Endothelial cell of umbilical vein (primary cell): ENCODE measurements at regions not wholly inside any gene's neighbourhood (a gene's known extent, or its start where the extent isn't known, plus 50 kb on each side); places are given as distances from the start of the nearest gene placed in this dataset.

Experiments used
- BruUV-seq: library from RNA; stranded (reverse); fragments of 400-500 nt; replicated peaks from 2 replicates; lab custom pipeline; 2021; lab: Mats Ljungman, UMichigan
- CTCF ChIA-PET: fragments of 300-600, 350-600 bp; sonication (Branson Sonifier 250); formaldehyde crosslinking; loops from one replicate; lab custom pipeline; 2021; ENCODE audit warnings: antibody characterized with exemption, inconsistent platforms; lab: Charles Lee
- POLR2A ChIA-PET: fragments of 300-600, 350-600 bp; sonication (Branson Sonifier 250); formaldehyde crosslinking; loops from one replicate; lab custom pipeline; 2021; ENCODE audit warnings: antibody characterized with exemption, inconsistent platforms; lab: Charles Lee
- DNase-seq: peaks from one replicate; pipeline ENCODE4 v3.0.0-alpha.2; 2011; ENCODE audit warnings: low read depth, low spot score
- FAIRE-seq: peaks from 2 replicates; lab custom pipeline; 2011; peaks lifted over from hg19 to GRCh38; lab: Jason Lieb, UNC
- H2AFZ ChIP-seq: 2 replicates; pipeline ENCODE4 v1.6.0; 2012; ENCODE audit warnings: low read depth, low read length, control low read depth, inconsistent platforms
- H3K27ac ChIP-seq: 2 replicates; pipeline ENCODE4 v1.5.1; 2011; ENCODE audit warnings: low read depth, mild to moderate bottlenecking, control low read depth, low read length, moderate library complexity; ENCODE audit not compliant: insufficient read depth
- H3K27me3 ChIP-seq, 2 experiments: 2 replicates each; pipeline versions ENCODE4 v1.6.0 to v1.6.1; 2011; ENCODE audit warnings: low read length in 2 of 2, mixed read lengths in 1 of 2; ENCODE audit not compliant: control insufficient read depth in 2 of 2, insufficient read depth in 2 of 2
- H3K36me3 ChIP-seq, 2 experiments: 2 replicates in 1 of 2; 3 replicates in 1 of 2; pipeline ENCODE4 v1.5.1; 2011; ENCODE audit warnings: low read length in 2 of 2, mild to moderate bottlenecking in 1 of 2, moderate library complexity in 1 of 2; ENCODE audit not compliant: control insufficient read depth in 2 of 2, insufficient read depth in 2 of 2; ENCODE audit errors: extremely low read depth in 1 of 2
- H3K4me1 ChIP-seq: 3 replicates; pipeline ENCODE4 v1.5.1; 2011; ENCODE audit warnings: mild to moderate bottlenecking, low read length; ENCODE audit not compliant: control insufficient read depth, insufficient read depth; ENCODE audit errors: extremely low read depth
- H3K4me2 ChIP-seq: 2 replicates; pipeline ENCODE4 v1.6.1; 2011; ENCODE audit warnings: low read length, control low read depth, mixed read lengths; ENCODE audit not compliant: insufficient read depth
- H3K4me3 ChIP-seq, 3 experiments: fragments of 200-600 bp in 1 of 3; sonication (generic), shearing (Covaris generic) in 1 of 3; replicated peaks in 1 of 3; 2 replicates each; pipeline ENCODE4 v1.5.1; 2011 to 2016; ENCODE audit warnings: control low read depth in 3 of 3, low read length in 3 of 3, mild to moderate bottlenecking in 2 of 3, inconsistent platforms in 1 of 3, low read depth in 1 of 3, moderate library complexity in 1 of 3; ENCODE audit not compliant: insufficient read depth in 1 of 3
- H3K79me2 ChIP-seq: 2 replicates; pipeline ENCODE4 v1.6.0; 2012; ENCODE audit warnings: low read length, inconsistent platforms; ENCODE audit not compliant: control insufficient read depth, insufficient read depth
- H3K9ac ChIP-seq: replicated peaks from 2 replicates; pipeline ENCODE3; 2011; ENCODE audit warnings: low read length, control low read depth; ENCODE audit not compliant: insufficient read depth; ENCODE audit errors: extremely low read depth
- H3K9me1 ChIP-seq: replicated peaks from 3 replicates; pipeline ENCODE4 v1.6.0; 2011; ENCODE audit warnings: mild to moderate bottlenecking, low read length; ENCODE audit not compliant: control insufficient read depth, insufficient read depth; ENCODE audit errors: extremely low read depth
- H3K9me3 ChIP-seq: replicated peaks from 2 replicates; pipeline ENCODE4 v1.5.1; 2012; ENCODE audit warnings: low read length, inconsistent platforms; ENCODE audit not compliant: control insufficient read depth, insufficient read depth
- H4K20me1 ChIP-seq: replicated peaks from 2 replicates; pipeline ENCODE3; 2011; ENCODE audit warnings: mild to moderate bottlenecking, low read length; ENCODE audit not compliant: control insufficient read depth, insufficient read depth; ENCODE audit errors: extremely low read depth
- EZH2 ChIP-seq: IDR thresholded peaks from 2 replicates; pipeline ENCODE4 v1.6.1; 2012; ENCODE audit warnings: borderline replicate concordance, low read depth, mild to moderate bottlenecking, moderate library complexity, low read length, inconsistent platforms; ENCODE audit not compliant: severe bottlenecking
- FOS ChIP-seq: IDR thresholded peaks from 2 replicates; pipeline ENCODE4 v1.6.1; 2011; ENCODE audit warnings: mild to moderate bottlenecking, low read length, moderate library complexity, borderline replicate concordance; ENCODE audit not compliant: insufficient read depth
- GATA2 ChIP-seq: IDR thresholded peaks from 2 replicates; pipeline ENCODE4 v1.7.0; 2011; ENCODE audit warnings: low read depth, mild to moderate bottlenecking, moderate library complexity, mixed read lengths, low read length; ENCODE audit not compliant: insufficient read length, insufficient read depth
- JUN ChIP-seq: IDR thresholded peaks from 2 replicates; pipeline ENCODE4 v1.6.1; 2011; ENCODE audit warnings: borderline replicate concordance, low read depth; ENCODE audit not compliant: insufficient read length, insufficient read depth
- MYC ChIP-seq: IDR thresholded peaks from one replicate; pipeline ENCODE4 v1.6.1; 2011; ENCODE audit warnings: mild to moderate bottlenecking, low read depth, low read length
- POLR2A ChIP-seq: IDR thresholded peaks from 2 replicates; pipeline ENCODE4 v1.6.1; 2012; ENCODE audit warnings: low read depth, mild to moderate bottlenecking, control low read depth, low read length
- POLR2AphosphoS5 ChIP-seq: IDR thresholded peaks from 2 replicates; pipeline ENCODE4 v1.6.1; 2012; ENCODE audit warnings: low read depth, mild to moderate bottlenecking, control low read depth, low read length, moderate library complexity; ENCODE audit not compliant: insufficient read depth
- dilution Hi-C: fragments of 300-500 bp; cut with MboI; formaldehyde crosslinking; loops from one replicate; pipeline ENCODE4 v1.15.0; 2019; ENCODE audit warnings: low sequenced_read_pairs; ENCODE audit not compliant: extremely low pct_ligation_motif_present
- intact Hi-C: fragments of 100-400 bp; cut with micrococcal nuclease; formaldehyde crosslinking; loops from one replicate; pipeline ENCODE4 v1.10.0; 2022
- TF ChIP-seq, protein P1 (sequence below): IDR thresholded peaks from 2 replicates; pipeline ENCODE4 v1.6.1; 2011; ENCODE audit not compliant: insufficient read depth, insufficient read length
- TF ChIP-seq, protein P2 (sequence below), 2 donors: IDR thresholded peaks; 1 replicate in 1 of 2; 2 replicates in 1 of 2; pipeline ENCODE4 v1.5.1; 2011; ENCODE audit warnings: low read length in 2 of 2, mild to moderate bottlenecking in 2 of 2, moderate library complexity in 2 of 2, control low read depth in 1 of 2, inconsistent platforms in 1 of 2, low read depth in 1 of 2; ENCODE audit not compliant: insufficient read depth in 1 of 2; ENCODE audit errors: extremely low read depth in 1 of 2

DNA sequence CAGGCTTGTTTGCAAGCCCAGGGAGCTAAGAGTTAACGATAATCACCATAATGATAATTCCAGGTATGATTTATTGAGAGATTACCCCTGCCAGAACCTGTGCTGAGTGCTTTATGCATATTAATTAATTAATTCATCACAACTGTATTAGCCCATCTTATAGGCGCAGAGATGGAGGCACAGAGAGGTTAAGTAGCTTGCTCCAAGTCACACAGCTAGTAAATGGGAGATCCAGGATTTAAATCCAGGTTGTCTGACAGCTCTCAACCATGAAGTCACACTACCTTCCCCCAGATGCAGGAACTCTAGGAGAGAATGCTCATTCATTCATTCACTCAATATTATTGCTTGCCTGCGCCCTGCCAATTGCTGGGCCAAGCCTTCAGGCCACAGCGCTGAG lies 84.5 kb downstream of the FAM241B start:
- H3K9me1 ChIP-seq: no peaks in the 10 kb centered on the region
- no peaks in the 10 kb centered on the region for H4K20me1 ChIP-seq
- no peaks in the 10 kb centered on the region for H3K79me2 ChIP-seq
- peaks cover 10% of the 10 kb centered on the region in 2 experiments for H3K27me3 ChIP-seq
- TF ChIP-seq EZH2 (no peak), MYC (no peak), JUN (no peak), POLR2AphosphoS5 (no peak), FOS (no peak), POLR2A (no peak), GATA2 (no peak)
- TF ChIP-seq, protein P1, sequence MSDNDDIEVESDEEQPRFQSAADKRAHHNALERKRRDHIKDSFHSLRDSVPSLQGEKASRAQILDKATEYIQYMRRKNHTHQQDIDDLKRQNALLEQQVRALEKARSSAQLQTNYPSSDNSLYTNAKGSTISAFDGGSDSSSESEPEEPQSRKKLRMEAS: no peak
- TF ChIP-seq, protein P2, sequence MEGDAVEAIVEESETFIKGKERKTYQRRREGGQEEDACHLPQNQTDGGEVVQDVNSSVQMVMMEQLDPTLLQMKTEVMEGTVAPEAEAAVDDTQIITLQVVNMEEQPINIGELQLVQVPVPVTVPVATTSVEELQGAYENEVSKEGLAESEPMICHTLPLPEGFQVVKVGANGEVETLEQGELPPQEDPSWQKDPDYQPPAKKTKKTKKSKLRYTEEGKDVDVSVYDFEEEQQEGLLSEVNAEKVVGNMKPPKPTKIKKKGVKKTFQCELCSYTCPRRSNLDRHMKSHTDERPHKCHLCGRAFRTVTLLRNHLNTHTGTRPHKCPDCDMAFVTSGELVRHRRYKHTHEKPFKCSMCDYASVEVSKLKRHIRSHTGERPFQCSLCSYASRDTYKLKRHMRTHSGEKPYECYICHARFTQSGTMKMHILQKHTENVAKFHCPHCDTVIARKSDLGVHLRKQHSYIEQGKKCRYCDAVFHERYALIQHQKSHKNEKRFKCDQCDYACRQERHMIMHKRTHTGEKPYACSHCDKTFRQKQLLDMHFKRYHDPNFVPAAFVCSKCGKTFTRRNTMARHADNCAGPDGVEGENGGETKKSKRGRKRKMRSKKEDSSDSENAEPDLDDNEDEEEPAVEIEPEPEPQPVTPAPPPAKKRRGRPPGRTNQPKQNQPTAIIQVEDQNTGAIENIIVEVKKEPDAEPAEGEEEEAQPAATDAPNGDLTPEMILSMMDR (IDR thresholded peaks at IDR 0.05; ENCODE audit: extremely low read depth in 1 of 2, insufficient read depth in 1 of 2, low read depth in 1 of 2, low read length in 2 of 2): no peak
- no peak overlapping the region for H2AFZ ChIP-seq
- FAIRE-seq (no peak), DNase-seq (no peak)
- H3K4me1 ChIP-seq: no peaks in the 10 kb centered on the region
- dilution Hi-C loops (no loop called here), intact Hi-C loops (no loop called here)
- ChIA-PET POLR2A (no interaction called here), CTCF (interaction anchor here (1.0 to 3.0 kb wide), 10 partner anchors 18 to 244 kb away, joined by 3 to 39 read pairs (median 8); no protein-coding TSS in a partner anchor)
- no peaks in the 10 kb centered on the region for H3K9me3 ChIP-seq
- no peak overlapping the region for H3K4me2 ChIP-seq
- no peak overlapping the region for H3K9ac ChIP-seq
- no peak overlapping the region for H3K4me3 ChIP-seq
- BruUV-seq: no TSS peak
- H3K27ac ChIP-seq: no peak overlapping the region
- H3K36me3 ChIP-seq: no peaks in the 10 kb centered on the region
